Activated T-helper 9 cell treated with anti-CD3 and anti-CD28 coated beads, Interleukin-2, amount 50 U/mL, for 16 hours (primary cell): ENCODE measurements at regions not wholly inside any gene's neighbourhood (a gene's known extent, or its start where the extent isn't known, plus 50 kb on each side); places are given as distances from the start of the nearest gene placed in this dataset.
"Not testable (repeated sequence)": the region's sequence is repeated elsewhere in the genome, so short reads cannot be mapped to it uniquely, and the experiment has no call there.

Experiments used
- DNase-seq: peaks from one replicate; pipeline ENCODE4 v3.0.0-alpha.2; 2020; ENCODE audit warnings: low read depth

GRCh38 chr13:73844986-73845385, 289.2 kb downstream of the KLF12 start:
- DNase-seq = no peak

- no peak for DNase-seq
Observed at GRCh38 chr13:73842626-73843025, 291.6 kb downstream of the KLF12 start.

GRCh38 chr13:73842184-73842583, 292.0 kb downstream of the KLF12 start:
- DNase-seq = no peak

- no peak for DNase-seq
Observed at GRCh38 chr13:73837147-73837546, 297.1 kb downstream of the KLF12 start.

GRCh38 chr13:73835138-73835721, 299.0 kb downstream of the KLF12 start:
- DNase-seq = no peak

- no peak for DNase-seq
Observed at GRCh38 chr13:73833325-73834070, 300.7 kb downstream of the KLF12 start.

GRCh38 chr13:73832825-73833224, 301.4 kb downstream of the KLF12 start:
- DNase-seq = no peak

GRCh38 chr13:73832128-73832588, 302.0 kb downstream of the KLF12 start:
- no peak for DNase-seq

- DNase-seq = no peak
Observed at GRCh38 chr13:73829416-73829815, 304.8 kb downstream of the KLF12 start.

GRCh38 chr13:73828811-73829210, 305.4 kb downstream of the KLF12 start:
- no peak for DNase-seq

GRCh38 chr13:73827434-73827833, 306.8 kb downstream of the KLF12 start:
- DNase-seq = no peak

- no peak for DNase-seq
Observed at GRCh38 chr13:73825143-73825542, 309.1 kb downstream of the KLF12 start.

GRCh38 chr13:73822668-73823592, 311.3 kb downstream of the KLF12 start:
- no peak for DNase-seq

GRCh38 chr13:73820688-73821087, 313.5 kb downstream of the KLF12 start:
- DNase-seq = no peak

GRCh38 chr13:73820285-73820684, 313.9 kb downstream of the KLF12 start:
- no peak for DNase-seq

- DNase-seq = no peak
Observed at GRCh38 chr13:73819711-73820110, 314.5 kb downstream of the KLF12 start.

GRCh38 chr13:73816702-73817101, 317.5 kb downstream of the KLF12 start:
- no peak for DNase-seq

GRCh38 chr13:73815796-73816195, 318.4 kb downstream of the KLF12 start:
- no peak for DNase-seq

- DNase-seq = no peak
Observed at GRCh38 chr13:73810647-73811046, 323.6 kb downstream of the KLF12 start.

GRCh38 chr13:73809561-73809960, 324.6 kb downstream of the KLF12 start:
- no peak for DNase-seq

- no peak for DNase-seq
Observed at GRCh38 chr13:73808318-73808717, 325.9 kb downstream of the KLF12 start.

- not testable (repeated sequence) for DNase-seq
Observed at GRCh38 chr13:73805326-73805958, 328.8 kb downstream of the KLF12 start.
